ENCODE measurements at regions not wholly inside any gene's neighbourhood (a gene's known extent, or its start where the extent isn't known, plus 50 kb on each side); places are given as distances from the start of the nearest gene placed in this dataset.

DNA sequence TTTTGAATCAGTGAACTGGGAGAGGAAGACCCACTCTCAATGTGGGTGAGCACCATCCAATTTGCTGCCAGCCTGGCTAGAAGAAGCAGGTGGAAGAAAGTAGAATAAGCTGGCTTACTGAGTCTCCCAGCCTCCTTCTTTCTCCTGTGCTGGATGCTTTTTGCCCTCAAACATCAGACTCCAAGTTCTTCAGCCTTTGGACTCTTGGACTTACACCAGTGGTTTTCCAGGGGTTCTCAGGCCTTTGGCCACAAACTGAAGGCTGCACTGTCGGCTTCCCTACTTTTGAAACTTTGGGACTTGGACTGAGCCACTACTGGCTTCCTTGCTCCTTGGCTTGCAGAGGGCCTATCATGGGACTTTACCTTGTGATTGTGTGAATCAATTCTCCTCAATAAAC, 804.2 kb upstream of the SLITRK1 start:
- DNase-seq = no peak

DNA sequence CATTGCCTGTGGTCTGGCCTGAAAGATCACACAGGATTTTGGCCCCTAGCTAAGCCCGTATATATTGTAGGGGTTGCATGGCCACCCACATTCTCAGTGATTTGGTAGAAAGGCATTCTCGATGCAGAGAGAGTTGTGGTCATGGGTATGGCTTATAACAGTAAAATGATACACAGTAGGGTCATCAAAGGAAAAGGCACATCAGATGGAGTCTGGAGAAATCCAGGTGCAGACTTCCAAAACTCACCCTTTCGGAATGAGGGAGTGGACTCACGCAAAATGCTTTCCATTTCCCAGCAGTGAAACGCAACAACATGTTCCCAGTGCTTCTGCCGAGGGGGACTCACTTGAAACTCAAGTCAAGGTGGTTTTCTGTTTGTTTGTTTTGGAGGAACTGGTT, 802.5 kb upstream of the SLITRK1 start:
- DNase-seq = no peak

DNA sequence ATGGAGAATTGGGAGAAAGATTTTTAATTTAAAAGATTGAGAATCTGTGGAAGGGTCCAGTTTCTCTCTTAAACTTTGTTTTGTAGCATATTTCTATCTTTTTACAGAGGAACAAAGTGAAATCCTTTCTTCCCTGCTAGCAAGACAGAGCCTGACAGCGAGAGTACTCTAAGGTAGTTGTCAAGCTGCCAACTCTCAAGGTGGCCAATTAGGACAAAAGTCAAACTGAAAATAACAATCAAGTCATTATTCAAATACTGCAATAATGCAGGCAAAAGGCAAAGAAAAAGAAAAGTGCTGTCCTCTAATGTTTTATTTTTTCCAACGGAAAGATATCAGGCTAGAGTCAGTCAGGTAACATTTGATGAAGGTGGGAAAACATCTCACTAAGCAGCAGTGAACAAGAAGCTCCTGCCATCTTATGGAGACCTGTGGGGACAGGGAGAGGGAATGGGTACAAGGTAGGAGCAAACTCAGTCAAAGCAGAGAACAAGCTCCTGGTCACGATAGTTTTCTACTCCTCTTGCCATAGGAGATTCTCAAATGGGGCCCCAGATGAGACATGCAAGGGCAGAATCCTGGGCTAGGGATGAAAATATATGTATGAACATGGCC, 801.9 kb upstream of the SLITRK1 start:
- no peak for DNase-seq

DNA sequence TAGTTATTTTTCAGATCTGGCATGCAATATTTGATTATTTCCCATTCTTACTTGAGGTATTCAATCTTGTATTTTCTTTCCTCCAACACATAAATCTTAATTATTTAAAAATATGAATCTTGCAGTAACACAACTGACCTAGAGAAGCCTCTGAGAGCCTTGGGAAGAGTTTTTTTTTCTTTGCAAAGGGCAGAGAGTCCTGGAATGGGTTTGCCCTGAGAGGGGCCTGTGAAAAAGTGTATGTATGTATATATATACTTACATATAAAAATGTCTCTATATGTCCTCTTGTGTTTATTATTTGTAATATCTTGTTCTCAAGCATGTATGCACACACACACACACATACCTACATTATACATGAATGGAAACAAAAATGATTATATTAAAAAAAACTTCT, 801.2 kb upstream of the SLITRK1 start:
- no peak for DNase-seq

DNA sequence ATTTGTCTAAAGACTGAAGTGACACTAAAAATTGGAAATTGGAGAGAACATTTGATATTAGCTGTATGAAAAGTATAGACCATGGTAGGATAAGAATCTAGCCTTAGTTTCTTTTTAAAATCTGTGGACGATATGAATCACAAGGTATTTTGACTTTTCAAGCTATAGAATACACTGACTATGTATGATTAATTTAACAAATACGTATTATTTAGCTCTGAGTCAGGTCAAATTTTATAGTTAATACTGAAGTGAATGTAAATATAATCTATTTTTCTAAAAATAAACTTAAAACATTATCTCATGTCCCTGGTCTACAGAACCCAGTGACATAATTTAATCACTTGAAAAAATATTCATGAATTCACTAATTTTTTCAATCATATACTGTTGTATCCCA, 795.6 kb upstream of the SLITRK1 start:
- DNase-seq = no peak

DNA sequence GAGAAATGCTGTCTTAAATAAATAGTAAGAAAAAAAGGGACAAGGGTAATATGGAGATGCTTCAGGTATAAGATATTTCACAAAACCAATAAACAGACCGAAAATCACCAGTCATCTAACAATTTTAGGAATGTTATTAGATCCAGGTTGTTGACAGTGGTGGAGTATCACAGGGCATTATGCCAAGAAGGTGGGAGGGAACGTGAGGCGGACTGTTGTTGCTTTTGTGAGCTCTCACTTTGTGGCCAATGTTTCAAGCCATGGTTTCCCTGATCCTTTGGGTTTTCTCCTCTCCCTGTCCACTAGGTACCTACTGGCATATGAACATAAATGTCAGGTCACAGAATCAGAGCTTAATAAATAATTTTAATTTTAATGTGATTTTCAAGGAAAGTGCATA, 790.3 kb upstream of the SLITRK1 start:
- no peak for DNase-seq

DNA sequence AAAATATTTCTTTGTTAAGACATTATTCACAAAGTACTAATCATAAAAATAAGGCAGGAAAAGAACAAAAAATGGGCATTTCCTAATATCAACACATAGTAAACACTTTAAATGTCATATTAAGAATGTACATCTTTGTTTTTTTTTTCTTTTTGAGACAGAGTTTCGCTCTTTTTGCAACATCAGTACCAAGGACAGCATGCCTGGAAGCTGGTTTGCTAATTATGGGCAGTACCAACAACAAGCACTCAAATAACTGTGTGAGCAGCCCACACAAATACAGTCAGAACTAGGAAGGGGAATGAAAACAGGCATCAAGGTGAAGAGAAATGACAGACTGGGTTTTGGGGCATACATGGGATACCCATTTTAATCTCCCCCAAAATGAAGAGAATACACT, 788.0 kb upstream of the SLITRK1 start:
- DNase-seq = no peak

DNA sequence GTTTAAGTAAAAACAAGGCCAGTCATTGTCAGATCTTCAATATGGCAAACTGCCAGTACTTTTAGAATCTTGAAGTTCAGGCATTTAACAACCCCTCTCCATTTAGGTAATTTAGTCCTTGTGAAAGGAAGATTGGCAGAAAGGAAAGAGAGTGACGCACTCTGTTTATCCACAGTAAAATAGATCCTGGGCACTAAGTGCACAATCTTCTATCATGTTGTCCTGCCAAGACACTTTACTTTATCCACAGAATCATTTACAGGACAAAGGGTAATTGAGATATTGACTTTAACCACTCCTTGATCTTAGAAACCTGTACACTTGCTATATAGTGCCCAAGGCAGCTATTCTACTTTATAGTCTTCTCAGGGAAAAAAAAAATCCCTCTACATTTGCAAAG, 786.4 kb upstream of the SLITRK1 start:
- DNase-seq = no peak

DNA sequence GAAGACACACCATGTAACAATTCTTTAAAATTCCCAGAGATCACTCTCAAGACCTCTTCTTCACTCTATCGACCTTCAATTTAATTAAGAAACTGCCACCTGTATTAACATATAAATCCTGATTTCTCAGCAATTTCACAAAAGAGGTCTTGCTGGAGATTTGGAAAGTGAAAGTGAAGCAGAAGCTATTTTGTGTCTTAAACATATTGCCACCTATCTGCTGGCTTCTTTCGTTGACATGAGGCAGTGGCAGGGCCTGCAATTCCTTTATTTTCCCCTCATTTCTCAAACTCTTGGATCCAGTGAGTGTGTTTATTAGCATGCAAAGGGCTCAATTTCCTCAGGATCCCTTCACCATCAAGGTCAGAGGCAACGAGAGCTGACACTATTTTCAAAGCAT, 780.2 kb upstream of the SLITRK1 start:
- no peak for DNase-seq

DNA sequence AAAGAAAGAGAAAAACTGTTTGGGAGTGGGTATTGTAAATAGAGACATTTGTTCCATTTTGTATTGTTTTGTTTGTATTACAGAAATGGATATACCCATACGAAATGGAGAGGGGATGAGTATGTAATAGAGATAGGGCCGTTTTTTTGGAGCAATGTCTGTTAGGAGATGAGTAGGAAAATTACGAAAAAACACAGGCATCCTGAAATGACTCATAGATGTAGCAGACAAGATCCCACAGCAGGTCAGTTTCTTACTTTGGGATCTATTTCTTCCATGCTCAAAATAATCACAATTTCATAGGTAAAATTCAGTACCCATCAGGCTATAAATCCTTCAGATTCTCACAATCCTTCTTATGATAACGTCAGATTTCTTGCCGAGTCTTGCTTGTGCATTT, 779.4 kb upstream of the SLITRK1 start:
- no peak for DNase-seq

DNA sequence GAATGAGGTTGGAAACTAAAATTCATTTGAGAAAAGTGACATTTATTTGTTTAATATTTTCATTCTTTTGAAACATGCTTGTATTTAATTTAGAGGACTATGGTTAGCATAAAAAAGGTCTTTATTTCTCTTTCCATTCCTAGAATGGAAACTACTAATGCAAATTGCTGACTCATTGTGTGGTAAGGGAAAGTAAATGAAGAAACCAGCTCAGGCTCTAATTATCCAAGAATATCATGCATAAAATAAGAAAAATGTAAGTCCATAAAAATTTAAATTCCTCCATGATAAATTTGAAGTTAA, 777.0 kb upstream of the SLITRK1 start:
- DNase-seq = no peak

DNA sequence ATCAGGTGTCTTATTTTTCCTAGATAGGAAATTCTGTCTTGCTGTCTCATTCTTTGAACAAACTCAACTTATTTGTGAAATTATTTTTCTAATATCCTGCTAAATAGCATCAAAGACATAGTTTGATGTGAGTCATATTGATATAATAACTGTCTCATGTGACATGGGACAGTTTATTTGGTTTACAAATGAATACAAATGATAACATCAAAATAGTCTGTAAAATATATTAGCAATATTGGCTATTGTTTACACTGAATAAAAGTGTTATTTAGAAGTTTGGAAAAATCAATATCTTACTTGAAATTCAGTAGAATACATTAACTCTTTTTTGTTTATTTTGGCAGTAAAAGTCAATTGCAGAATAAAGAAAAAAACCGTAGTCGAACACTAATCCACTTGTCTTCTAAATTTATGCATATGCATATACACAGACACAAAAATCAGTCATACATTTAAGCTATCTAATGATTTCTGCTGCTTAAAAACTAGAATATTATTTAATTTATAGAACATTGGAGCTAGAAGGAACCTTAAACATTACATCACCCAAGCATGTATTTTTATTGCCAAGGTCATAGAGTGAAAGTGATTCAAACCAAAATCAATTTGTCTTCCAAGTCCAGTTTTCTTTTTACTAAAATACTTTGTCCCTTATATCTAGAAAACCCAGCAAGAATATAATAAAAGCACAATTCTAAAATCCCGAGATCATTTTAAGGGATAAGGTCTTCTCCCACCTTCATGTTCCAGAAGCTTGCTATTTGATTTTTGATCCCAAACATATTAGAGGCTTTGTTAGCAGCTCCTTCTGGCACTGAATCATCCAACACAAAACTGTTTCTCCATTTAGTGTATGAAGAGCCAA, 776.5 kb upstream of the SLITRK1 start:
- no peak for DNase-seq

DNA sequence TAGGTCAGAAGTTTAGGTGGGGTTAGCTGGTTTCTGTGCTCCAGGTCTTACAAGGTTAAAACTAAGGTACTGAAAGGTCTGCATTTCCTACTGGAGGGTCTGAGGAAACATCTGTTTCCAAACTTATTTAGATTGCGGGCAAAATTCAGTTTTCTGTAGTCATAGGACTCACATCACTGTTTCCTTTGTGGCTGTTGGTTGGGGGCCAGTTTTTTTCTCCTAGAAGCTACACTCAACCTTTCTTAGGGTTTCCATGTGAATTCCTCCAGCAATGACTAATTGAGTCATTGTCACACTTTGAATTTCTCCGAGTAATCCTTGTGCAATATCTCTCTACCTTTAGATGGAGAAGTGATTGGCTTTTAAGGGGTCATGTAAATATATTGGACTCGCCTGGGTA, 773.4 kb upstream of the SLITRK1 start:
- DNase-seq = no peak

DNA sequence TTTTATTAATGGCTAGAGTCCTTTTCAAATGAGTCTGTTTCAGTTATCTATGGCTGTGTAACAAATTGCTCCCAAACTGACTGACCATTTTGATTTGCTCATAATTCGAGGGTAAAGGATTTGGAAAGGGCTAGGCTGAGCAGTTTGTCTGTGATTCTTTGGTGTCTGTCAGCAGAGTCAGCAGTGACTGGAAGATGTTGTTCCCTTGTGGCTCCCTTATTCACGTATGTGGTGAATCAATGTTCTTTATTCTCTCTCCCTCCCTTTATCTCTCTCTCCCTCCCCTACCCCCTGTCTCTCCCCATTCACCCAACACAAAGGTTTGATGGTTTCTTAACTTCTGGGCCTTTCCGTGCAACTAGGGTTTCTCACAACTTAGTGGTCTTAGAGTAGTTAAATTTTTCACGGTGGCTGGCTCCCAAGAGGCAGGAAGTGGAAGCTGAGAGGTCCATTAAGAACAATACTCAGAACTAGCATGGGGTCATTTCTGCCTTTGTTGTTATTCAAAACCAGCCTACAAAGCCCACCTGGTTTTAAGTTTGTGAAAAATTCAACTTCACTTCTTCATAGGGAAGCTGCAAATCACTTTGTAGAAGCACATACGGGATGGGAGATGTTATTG, 772.5 kb upstream of the SLITRK1 start:
- DNase-seq = no peak

DNA sequence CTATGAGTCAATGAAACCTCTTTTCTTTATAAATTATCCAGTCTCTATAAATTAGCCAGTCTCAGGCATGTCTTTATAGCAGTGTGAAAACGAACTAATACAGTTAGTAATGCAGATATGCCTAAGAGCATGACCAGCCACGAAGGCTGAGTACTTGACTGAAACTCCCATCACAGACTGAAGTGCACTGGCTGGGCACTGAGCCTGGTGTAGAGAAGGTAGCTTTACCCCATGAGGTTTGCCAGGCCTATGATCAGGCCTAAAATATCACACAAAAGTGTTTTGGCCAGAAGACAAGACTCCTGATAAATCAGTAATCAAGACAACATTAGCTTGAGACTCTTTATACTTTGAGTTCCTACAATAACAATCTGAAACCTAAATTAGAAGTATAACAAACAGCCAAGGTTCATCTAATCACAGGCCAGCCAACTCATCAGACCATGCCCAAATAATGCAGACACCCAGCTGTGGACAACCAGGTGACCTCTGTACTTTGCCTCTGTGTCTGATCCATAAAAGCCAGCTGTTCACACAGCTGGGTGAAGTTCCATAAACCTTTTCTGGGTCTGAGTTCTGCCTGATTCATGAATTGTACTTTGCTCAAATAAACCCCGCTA, 771.8 kb upstream of the SLITRK1 start:
- DNase-seq = no peak

DNA sequence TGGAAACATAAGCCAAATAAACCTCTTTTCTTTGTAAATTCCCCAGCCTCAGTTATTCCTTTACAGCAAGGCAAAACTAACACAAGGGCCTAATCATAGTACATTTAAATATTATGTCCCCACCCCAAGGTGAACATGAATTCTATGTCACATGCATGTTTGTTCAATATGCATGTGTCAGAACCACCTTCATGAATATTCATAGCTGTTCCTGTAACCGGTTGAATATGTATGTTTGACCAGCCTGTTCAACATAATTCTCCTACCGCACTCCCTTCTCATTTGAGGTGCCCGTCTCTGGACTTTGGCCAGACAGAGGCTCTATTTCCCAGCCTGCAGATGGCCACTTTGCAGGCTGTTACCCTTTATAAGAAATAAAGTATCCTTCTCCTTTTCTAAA, 769.4 kb upstream of the SLITRK1 start:
- no peak for DNase-seq

DNA sequence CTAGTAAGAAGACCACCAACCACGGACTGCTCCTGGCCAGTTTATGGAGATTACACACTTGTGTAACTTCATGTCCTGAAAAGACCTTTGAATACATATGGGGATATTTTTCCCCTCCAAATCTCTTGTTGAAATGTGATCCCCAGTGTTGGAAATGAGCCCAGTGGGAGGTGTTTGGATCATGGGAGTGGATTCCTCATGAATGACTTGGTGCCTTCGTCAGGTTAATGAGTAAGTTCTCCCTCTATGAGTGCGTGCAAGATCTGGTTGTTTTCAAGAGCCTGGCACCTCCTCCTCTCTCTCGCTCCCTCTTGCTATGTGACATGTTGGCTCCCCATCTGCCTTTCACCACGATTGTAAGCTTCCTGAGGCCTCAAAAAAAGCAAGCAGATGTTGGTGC, 769.0 kb upstream of the SLITRK1 start:
- DNase-seq = no peak

DNA sequence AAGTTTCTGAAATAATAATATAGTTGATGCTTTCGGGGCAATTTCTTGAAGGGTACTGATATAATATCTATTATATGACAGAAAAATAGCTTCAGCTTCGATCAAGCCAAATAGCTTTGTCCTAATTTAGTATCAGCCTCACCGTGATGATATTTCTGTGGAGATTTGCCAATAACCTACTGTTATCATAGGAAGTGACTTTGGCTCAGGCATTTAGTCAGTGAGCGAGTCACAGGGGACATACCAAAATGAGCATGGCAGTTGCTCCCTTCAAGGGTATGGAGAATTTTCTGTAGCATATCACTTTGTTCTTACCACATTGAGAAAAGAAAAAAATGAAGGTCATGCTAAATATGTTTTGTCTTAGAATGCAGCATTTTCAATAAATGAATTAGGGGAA, 767.6 kb upstream of the SLITRK1 start:
- DNase-seq = no peak

DNA sequence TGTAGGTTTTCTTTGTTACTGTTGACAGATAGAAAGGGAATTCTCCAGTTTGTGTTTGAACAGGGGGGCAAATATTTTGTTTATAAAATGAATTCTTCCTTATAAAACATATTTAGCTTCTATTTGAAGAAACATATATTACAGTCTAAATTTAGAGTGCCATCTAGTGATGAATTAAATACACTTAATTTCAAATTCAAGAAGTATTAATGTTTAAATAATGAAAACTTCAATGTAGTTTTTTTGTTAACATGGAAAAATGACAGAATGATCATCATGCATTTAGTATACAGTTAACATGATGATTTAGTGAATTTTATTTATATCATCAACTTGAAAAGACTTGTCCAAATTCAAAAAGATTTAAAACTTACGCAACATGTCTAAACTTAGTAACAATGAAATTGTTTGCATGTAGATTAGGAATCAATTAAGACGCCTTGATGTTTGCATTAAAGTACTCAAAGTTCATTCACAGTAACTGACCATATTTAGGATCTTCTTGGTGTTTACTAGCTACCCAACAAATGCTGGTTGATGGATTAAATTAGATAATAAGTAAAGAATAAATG, 765.9 kb upstream of the SLITRK1 start:
- no peak for DNase-seq

DNA sequence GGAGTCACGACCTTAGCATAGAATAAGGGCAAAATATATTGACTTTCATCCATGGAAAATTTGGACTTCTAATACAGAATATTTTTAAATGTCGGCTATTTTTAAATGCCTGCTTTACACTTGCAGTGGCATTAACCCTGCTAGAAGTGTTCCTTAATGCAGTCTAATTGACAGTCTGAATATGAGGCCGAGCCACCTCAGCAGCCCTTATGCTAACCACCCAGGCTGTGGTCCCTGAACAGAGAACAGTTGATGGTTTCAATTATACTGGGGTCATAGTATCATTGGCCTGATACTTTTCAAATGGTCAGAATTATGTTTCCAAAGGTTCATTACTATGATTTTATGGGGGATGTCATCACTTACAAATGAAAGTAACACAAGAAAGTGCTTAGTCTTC, 764.7 kb upstream of the SLITRK1 start:
- DNase-seq = no peak

DNA sequence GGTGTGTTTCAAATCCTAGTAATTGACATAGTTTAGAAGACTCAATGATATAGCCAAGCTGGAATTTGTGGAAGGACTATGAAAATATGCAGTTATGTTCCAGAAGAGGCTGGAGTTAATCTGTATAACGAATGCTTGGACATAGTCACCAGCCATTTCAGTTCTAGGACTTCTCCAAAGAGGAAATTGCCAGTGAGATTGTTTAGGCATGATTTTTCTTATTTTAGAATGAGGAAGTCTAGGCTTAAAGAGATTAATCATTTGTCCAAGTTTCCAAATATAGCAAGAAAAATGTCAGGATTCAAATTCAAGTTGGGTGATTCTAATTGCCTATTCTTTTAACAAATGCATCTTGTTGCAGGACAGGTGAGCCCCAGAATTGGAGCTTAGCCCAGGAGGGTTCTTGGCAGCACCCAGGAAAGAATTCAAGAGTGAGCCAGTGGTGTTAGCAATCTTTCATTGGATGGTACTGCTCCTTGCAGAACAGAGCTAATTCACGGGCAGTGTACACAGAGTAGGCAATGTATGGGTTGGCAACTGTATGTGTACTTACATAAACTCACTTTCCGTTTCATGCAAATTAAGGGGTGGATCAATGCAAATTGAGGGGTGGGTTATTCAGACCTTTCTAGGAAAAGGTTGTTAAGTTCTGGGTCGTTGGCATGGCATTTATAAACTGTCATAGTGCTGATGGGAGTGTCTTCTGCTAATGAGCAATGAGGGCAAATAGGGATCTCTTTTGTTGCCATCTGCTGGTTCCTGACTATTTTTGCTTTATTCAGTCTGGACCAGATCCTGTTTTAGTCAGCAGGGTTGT, 763.1 kb upstream of the SLITRK1 start:
- no peak for DNase-seq

DNA sequence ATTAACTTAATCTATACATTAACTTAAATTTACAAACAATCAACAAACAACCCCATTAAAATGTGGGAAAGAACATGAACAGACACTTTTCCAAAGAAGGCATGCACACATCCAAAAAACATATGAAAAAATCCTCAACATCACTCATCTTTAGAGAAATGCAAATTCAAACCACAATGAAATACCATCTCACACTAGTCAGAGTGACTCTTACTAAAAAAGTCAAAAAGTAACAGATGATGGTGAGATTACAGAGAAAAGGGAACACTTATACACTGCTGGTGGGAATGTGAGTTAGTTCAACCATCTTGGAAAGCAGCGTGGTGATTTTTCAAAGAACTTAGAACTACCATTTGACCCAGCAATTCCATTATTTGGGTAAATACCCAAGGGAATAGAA, 759.2 kb upstream of the SLITRK1 start:
- DNase-seq = no peak

DNA sequence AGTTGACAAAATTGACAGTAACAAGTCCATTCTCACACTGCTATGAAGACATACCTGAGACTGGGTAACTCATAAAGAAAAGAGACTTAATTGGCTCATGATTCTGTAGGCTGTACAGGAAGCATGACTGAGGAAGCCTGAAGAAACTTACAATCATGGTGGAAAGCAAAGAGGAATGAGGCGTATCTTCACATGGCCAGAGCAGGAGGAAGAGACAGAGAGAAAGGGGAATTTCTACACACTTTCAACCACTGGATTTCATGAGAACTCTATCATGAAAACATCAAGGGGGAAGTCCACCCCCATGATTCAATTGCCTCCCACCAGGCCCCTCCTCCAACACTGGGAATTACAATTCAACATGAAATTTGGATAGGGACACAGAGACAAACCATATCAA, 758.4 kb upstream of the SLITRK1 start:
- no peak for DNase-seq

Data from activated CD4-positive, alpha-beta T cell treated with anti-CD3 and anti-CD28 coated beads, Interleukin-2, amount 50 U/mL, for 1 hour (primary cell).